Brain microvascular endothelial cell (primary cell): ENCODE measurements at regions not wholly inside any gene's neighbourhood (a gene's known extent, or its start where the extent isn't known, plus 50 kb on each side); places are given as distances from the start of the nearest gene placed in this dataset.

Experiments used
- DNase-seq: peaks from one replicate; pipeline ENCODE4 v3.0.0-alpha.2; 2020
- H3K27ac ChIP-seq: fragments of 250-450 bp; sonication (Bioruptor Pico); 2 replicates; pipeline ENCODE4 v1.5.1; 2020; ENCODE audit warnings: mild to moderate bottlenecking, moderate library complexity
- H3K27me3 ChIP-seq: fragments of 250-450 bp; sonication (Bioruptor Pico); replicated peaks from 2 replicates; pipeline ENCODE4 v1.5.1; 2020; ENCODE audit warnings: mild to moderate bottlenecking
- H3K36me3 ChIP-seq: fragments of 250-450 bp; sonication (Bioruptor Pico); replicated peaks from 2 replicates; pipeline ENCODE4 v1.5.1; 2020; ENCODE audit warnings: mild to moderate bottlenecking
- H3K4me3 ChIP-seq: 2 replicates; pipeline ENCODE4 v1.5.1; 2011; ENCODE audit warnings: low read depth, mild to moderate bottlenecking, control low read depth, low read length, moderate library complexity
- in situ Hi-C: cut with HindIII; loops from 2 replicates; pipeline ENCODE4 v1.10.0; 2017; ENCODE audit warnings: low sequenced_read_pairs, low pct_ligation_motif_present
- TF ChIP-seq, protein P1 (sequence below): IDR thresholded peaks from 2 replicates; pipeline ENCODE4 v1.5.1; 2011; ENCODE audit warnings: low read depth, mild to moderate bottlenecking, moderate library complexity, low read length, control low read depth, inconsistent platforms; ENCODE audit errors: missing control alignments

DNA sequence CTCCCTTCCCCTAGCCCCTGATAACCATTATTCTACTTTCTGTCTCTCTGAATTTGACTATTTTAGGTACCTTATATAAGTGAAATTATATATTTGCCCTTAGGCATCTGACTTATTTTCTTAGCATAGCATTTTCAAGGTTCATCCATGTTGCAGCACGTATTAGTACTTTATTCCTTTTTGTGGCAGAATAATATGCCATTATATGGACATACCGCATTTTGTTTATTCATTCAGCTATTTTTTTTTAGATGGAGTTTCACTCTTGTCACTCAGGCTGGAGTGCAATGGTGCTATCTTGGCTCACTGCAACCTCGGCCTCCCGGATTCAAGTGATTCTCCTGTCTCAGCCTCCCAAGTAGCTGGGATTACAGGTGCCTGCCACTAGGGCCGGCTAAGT, 326.2 kb upstream of the PLXNA2 start:
- DNase-seq: no peak
- H3K27me3 ChIP-seq: no peaks in the 10 kb centered on the region
- no peaks in the 10 kb centered on the region for H3K36me3 ChIP-seq
- H3K4me3 ChIP-seq: no peak overlapping the region
- H3K27ac ChIP-seq: no peak overlapping the region
- TF ChIP-seq, protein P1, sequence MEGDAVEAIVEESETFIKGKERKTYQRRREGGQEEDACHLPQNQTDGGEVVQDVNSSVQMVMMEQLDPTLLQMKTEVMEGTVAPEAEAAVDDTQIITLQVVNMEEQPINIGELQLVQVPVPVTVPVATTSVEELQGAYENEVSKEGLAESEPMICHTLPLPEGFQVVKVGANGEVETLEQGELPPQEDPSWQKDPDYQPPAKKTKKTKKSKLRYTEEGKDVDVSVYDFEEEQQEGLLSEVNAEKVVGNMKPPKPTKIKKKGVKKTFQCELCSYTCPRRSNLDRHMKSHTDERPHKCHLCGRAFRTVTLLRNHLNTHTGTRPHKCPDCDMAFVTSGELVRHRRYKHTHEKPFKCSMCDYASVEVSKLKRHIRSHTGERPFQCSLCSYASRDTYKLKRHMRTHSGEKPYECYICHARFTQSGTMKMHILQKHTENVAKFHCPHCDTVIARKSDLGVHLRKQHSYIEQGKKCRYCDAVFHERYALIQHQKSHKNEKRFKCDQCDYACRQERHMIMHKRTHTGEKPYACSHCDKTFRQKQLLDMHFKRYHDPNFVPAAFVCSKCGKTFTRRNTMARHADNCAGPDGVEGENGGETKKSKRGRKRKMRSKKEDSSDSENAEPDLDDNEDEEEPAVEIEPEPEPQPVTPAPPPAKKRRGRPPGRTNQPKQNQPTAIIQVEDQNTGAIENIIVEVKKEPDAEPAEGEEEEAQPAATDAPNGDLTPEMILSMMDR: no peak
- in situ Hi-C loops: no loop called here

DNA sequence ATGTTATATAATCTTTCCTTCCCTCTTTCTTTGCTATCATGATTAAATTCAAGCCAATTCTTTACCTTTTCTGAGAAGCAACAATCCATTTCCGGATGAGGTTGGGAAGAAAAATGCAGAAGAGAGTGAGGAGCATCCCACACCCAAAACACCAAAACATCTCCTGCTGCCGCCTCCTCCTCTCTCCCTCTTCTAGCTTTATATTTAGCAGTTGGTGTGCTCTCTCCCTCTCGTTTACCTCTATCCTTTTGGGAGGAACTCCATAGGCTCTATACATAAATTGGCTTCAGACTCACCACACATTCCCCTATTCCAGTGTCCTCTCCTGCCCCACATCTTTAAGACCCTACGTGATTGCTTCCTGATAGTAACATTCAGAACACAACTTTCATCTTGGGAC, 332.2 kb upstream of the PLXNA2 start:
- Histone ChIP-seq H3K36me3 (no peaks in the 10 kb centered on the region), H3K27me3 (no peaks in the 10 kb centered on the region), H3K4me3 (no peak overlapping the region), H3K27ac (no peak overlapping the region)
- in situ Hi-C loops: no loop called here
- DNase-seq: no peak
- TF ChIP-seq, protein P1: no peak

DNA sequence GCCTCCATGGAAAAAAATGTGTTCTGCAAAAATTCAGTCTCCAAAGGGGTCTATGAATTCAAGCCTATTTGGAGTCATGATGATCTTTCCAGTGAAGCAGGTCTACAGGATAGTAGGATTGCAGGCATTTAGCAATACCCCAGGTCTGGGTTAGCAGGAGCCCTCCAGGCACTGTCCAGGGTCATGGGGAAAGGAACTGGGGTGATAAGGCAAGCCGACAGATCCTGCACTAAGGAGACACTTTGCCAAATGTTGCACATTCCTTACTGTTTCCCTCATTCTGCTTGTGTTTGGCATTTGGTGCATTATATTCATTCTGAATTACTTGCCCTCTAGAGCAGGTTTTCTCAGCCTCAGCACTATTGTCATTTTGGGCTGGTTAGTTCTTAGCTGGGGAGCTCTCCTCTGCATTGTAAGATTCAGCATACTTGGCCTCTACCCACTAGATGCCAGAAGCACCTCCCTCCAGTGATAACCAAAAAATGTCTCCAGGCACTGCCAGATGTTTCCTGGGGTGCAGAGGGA, 333.3 kb upstream of the PLXNA2 start:
- Histone ChIP-seq H3K27ac (no peak overlapping the region), H3K27me3 (no peaks in the 10 kb centered on the region), H3K4me3 (no peak overlapping the region), H3K36me3 (no peaks in the 10 kb centered on the region)
- TF ChIP-seq, protein P1: no peak
- DNase-seq: no peak
- in situ Hi-C loops: no loop called here

DNA sequence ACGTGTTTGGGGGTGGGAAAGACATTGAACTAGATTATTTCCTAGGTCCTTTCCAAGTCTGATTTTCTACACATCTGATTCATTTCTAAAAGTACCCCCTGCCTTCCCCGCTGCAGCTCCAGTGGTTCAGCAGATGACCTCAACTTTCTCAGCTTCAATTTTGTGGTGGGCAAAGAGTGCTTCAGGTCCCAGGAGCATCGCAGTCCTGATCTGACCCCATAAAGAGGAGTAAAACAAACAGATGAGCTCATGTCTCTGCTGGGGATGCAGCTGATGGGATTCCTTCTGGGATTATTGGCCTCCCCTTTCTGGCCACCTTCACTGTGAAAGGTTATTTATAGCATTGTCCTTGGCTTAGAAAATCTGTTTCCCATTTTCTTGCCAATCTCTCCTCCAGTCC, 337.0 kb upstream of the PLXNA2 start:
- TF ChIP-seq, protein P1: no peak
- in situ Hi-C loops: no loop called here
- no peak overlapping the region for H3K27ac ChIP-seq
- no peak for DNase-seq
- no peak overlapping the region for H3K4me3 ChIP-seq
- H3K27me3 ChIP-seq: no peaks in the 10 kb centered on the region
- H3K36me3 ChIP-seq: no peaks in the 10 kb centered on the region

DNA sequence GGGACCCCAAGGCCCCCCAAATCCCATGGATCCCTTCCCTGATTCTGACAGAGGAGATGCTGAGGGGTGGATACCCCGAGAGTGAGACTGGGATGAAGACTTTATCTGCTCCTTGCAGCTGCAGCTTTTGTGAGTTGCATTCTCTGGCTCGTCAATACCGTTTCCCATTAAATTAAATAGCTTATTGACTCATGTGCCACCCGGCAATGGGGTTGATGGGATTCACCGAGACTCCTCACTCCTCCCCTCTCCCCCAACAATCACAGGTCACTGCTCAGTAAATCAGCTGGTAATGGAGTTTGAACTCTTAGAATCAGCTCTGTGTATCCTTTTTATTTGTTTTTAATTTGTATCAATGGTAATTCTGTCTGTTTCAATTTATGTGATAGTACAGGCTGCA, 337.5 kb upstream of the PLXNA2 start:
- no peak for DNase-seq
- Histone ChIP-seq H3K36me3 (no peaks in the 10 kb centered on the region), H3K27ac (no peak overlapping the region), H3K4me3 (no peak overlapping the region), H3K27me3 (no peaks in the 10 kb centered on the region)
- in situ Hi-C loops: no loop called here
- TF ChIP-seq, protein P1: no peak

DNA sequence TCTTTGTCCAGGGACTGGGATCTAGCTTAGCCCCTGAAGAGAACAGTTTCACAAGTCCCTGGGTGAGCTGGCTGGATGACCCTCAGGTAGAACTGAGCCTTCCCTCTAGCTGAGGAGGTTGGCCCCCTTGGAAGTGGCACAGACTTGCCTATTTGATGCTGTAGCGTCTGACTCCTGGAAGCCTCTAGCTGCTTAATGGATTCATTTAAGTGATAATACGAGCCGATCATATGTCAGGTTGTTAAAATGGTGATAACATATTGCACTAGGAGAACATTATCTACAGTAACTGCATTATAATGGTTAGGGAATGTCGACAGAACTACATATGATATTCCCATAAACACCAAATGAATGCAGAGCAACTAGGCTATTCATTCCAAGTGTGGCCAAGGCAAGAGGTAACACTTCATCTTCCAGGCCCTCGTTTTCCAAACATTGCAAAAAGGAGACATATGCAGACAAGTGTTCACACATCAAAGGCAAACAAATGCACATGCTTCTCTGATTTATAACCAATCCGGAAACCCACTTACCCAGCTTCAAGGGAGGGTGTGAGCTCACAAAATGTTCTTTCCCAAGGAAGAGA, 340.1 kb upstream of the PLXNA2 start:
- H3K36me3 ChIP-seq: no peaks in the 10 kb centered on the region
- in situ Hi-C loops: no loop called here
- no peak for DNase-seq
- no peaks in the 10 kb centered on the region for H3K27me3 ChIP-seq
- TF ChIP-seq, protein P1: no peak
- no peak overlapping the region for H3K4me3 ChIP-seq
- H3K27ac ChIP-seq: no peak overlapping the region
